K562 (cell line): ENCODE measurements at regions not wholly inside any gene's neighbourhood (a gene's known extent, or its start where the extent isn't known, plus 50 kb on each side); places are given as distances from the start of the nearest gene placed in this dataset.

Experiments
- ATAC-seq: fragments of 200-7000 bp; cut with Tn5 transposase; 3 replicates; pipeline ENCODE4 v1.9.1; 2020; ENCODE audit warnings: moderate library complexity
- BruUV-seq: library from RNA; stranded (reverse); fragments of 400-500 nt; replicated peaks from 2 replicates; lab custom pipeline; 2021; lab: Mats Ljungman, UMichigan
- CTCF ChIA-PET: fragments of 300-600 bp; formaldehyde crosslinking; extraction: SDS; loops from one replicate; lab custom pipeline; 2021; ENCODE audit warnings: low intra/inter-chr PET ratio; lab: Yijun Ruan, JAX
- POLR2A ChIA-PET: fragments of 300-600, 350-650 bp; sonication (Branson Sonifier 250); formaldehyde crosslinking; extraction: SDS; loops from one replicate; lab custom pipeline; 2021; ENCODE audit warnings: antibody characterized with exemption, inconsistent platforms; lab: Yijun Ruan, JAX
- DNase-seq, 4 experiments: peaks; one replicate each; pipeline versions ENCODE4 v3.0.0 to v3.0.0-alpha.2; 2011 to 2018; ENCODE audit warnings: low spot score in 3 of 4, mixed read lengths in 3 of 4; ENCODE audit errors: extremely low read depth in 1 of 4
- FAIRE-seq: peaks from 2 replicates; lab custom pipeline; 2011; peaks lifted over from hg19 to GRCh38; lab: Jason Lieb, UNC
- H2AFZ ChIP-seq: 2 replicates; pipeline ENCODE4 v1.6.0; 2011; ENCODE audit warnings: low read depth, low read length, control low read depth, inconsistent platforms
- H3K27ac ChIP-seq: fragments of 200-600 bp; 3 replicates; pipeline ENCODE4 v1.8.0; 2011; ENCODE audit warnings: low read depth, mild to moderate bottlenecking, control low read depth, inconsistent platforms, low read length, moderate library complexity, mixed read lengths; ENCODE audit errors: extremely low read depth
- H3K27me3 ChIP-seq, 2 experiments: fragments of 300-600 bp in 1 of 2; 2 replicates in 1 of 2; 3 replicates in 1 of 2; pipeline versions ENCODE4 v1.6.0 to v1.8.0; 2011; ENCODE audit warnings: inconsistent platforms in 2 of 2, low read length in 2 of 2, mild to moderate bottlenecking in 1 of 2, mixed read lengths in 1 of 2, moderate library complexity in 1 of 2; ENCODE audit not compliant: control insufficient read depth in 2 of 2, insufficient read depth in 2 of 2
- H3K36me3 ChIP-seq: fragments of 300-600 bp; 3 replicates; pipeline ENCODE4 v1.8.0; 2011; ENCODE audit warnings: mild to moderate bottlenecking, low read length, inconsistent platforms; ENCODE audit not compliant: control insufficient read depth, insufficient read depth
- H3K4me1 ChIP-seq, 2 experiments: fragments of 200-600 bp in 1 of 2; replicated peaks in 1 of 2; 2 replicates in 1 of 2; 3 replicates in 1 of 2; pipeline versions ENCODE4 v1.5.1 to v1.8.0; 2011; ENCODE audit warnings: inconsistent platforms in 2 of 2, low read length in 2 of 2, mild to moderate bottlenecking in 1 of 2, mixed read lengths in 1 of 2, moderate library complexity in 1 of 2; ENCODE audit not compliant: control insufficient read depth in 2 of 2, insufficient read depth in 2 of 2
- H3K4me2 ChIP-seq: 2 replicates; pipeline ENCODE4 v1.6.1; 2011; ENCODE audit warnings: low read length, control low read depth, inconsistent platforms, mixed read lengths; ENCODE audit not compliant: insufficient read depth
- H3K4me3 ChIP-seq: fragments of 200-600 bp; sonication (generic), shearing (Covaris generic); 2 replicates; pipeline ENCODE4 v1.5.1; 2016; ENCODE audit warnings: control low read depth, inconsistent platforms
- H3K79me2 ChIP-seq: fragments of 200-600 bp; 3 replicates; pipeline ENCODE4 v1.8.0; 2011; ENCODE audit warnings: low read length, inconsistent platforms; ENCODE audit not compliant: control insufficient read depth, insufficient read depth
- H3K9ac ChIP-seq, 2 experiments: 2 replicates each; pipeline versions ENCODE4 v1.6.0 to v1.6.1; 2011; ENCODE audit warnings: low read depth in 2 of 2, low read length in 2 of 2, control low read depth in 1 of 2, inconsistent platforms in 1 of 2, mild to moderate bottlenecking in 1 of 2, mixed read lengths in 1 of 2; ENCODE audit not compliant: insufficient read depth in 1 of 2
- H3K9me1 ChIP-seq: one replicate; pipeline ENCODE4 v1.6.0; 2011; ENCODE audit warnings: inconsistent platforms, mild to moderate bottlenecking, low read length, moderate library complexity; ENCODE audit not compliant: control insufficient read depth, insufficient read depth
- H3K9me3 ChIP-seq: replicated peaks from 2 replicates; pipeline ENCODE4 v1.5.1; 2011; ENCODE audit warnings: low read depth, low read length, inconsistent platforms; ENCODE audit not compliant: control insufficient read depth, insufficient read depth
- H4K20me1 ChIP-seq: replicated peaks from 2 replicates; pipeline ENCODE4 v1.6.1; 2011; ENCODE audit warnings: low read length, inconsistent platforms, mixed read lengths; ENCODE audit not compliant: control insufficient read depth, insufficient read depth
- CBFA2T3 ChIP-seq: fragments of 450-650 bp; IDR thresholded peaks from 2 replicates; pipeline ENCODE4 v1.6.1; 2017
- CLOCK ChIP-seq: fragments of 250-450 bp; sonication (Bioruptor Pico); IDR thresholded peaks from 2 replicates; pipeline ENCODE4 v1.4.0; 2020; ENCODE audit warnings: mild to moderate bottlenecking, moderate library complexity, borderline replicate concordance
- EGR1 ChIP-seq: fragments of 450-650 bp; conservative IDR thresholded peaks from 2 replicates; pipeline ENCODE4 v1.6.1; 2017; ENCODE audit warnings: mild to moderate bottlenecking
- MTA1 ChIP-seq: fragments of 450-650 bp; IDR thresholded peaks from 2 replicates; pipeline ENCODE4 v1.6.1; 2017; ENCODE audit warnings: borderline replicate concordance
- NFE2 ChIP-seq: IDR thresholded peaks from 2 replicates; pipeline ENCODE4 v1.6.1; 2014; ENCODE audit warnings: antibody characterized with exemption, low read depth
- POLR2AphosphoS2 ChIP-seq: IDR thresholded peaks from 2 replicates; pipeline ENCODE4 v1.6.1; 2012; ENCODE audit warnings: low read length, improper control_type of control experiment
- SMC3 ChIP-seq: conservative IDR thresholded peaks from 2 replicates; pipeline ENCODE4 v1.6.1; 2011; ENCODE audit warnings: low read depth, low read length, improper control_type of control experiment; ENCODE audit not compliant: insufficient read depth
- SREBF1 ChIP-seq: fragments of 150-350 bp; IDR thresholded peaks from 2 replicates; pipeline ENCODE4 v1.6.1; 2014; ENCODE audit warnings: antibody characterized with exemption, low read depth, low read length, borderline replicate concordance
- TOE1 ChIP-seq, 2 experiments: fragments of 450-650 bp in 1 of 2; sonication (generic) in 1 of 2; formaldehyde crosslinking in 1 of 2; IDR thresholded peaks; 2 replicates each; pipeline versions ENCODE4 v1.7.1 to v1.8.0; 2016 to 2022; ENCODE audit warnings: borderline replicate concordance in 2 of 2, mild to moderate bottlenecking in 2 of 2, antibody characterized with exemption in 1 of 2, inconsistent platforms in 1 of 2, low read depth in 1 of 2, missing genetic modification reagents in 1 of 2, moderate library complexity in 1 of 2
- ZNF316 ChIP-seq: fragments of 450-650 bp; IDR thresholded peaks from 2 replicates; pipeline ENCODE4 v1.6.1; 2016
- ZNF408 ChIP-seq: fragments of 250-450 bp; sonication (Bioruptor Pico); IDR thresholded peaks from 2 replicates; pipeline ENCODE4 v1.4.0; 2020; ENCODE audit warnings: low read depth, mild to moderate bottlenecking, moderate library complexity
- ZNF592 ChIP-seq: fragments of 450-650 bp; IDR thresholded peaks from 2 replicates; pipeline ENCODE4 v1.6.1; 2017; ENCODE audit warnings: antibody characterized with exemption, mild to moderate bottlenecking
- WGBS: fragments of 100-300 bp; shearing (Covaris generic); methylation state at CpG from one replicate; pipeline ENCODE4 v1.1.6; 2016; ENCODE audit warnings: low coverage, mixed read lengths; ENCODE audit not compliant: insufficient coverage; ENCODE audit errors: missing lambda C conversion rate; 5-methylcytosine and 5-hydroxymethylcytosine counted together
- in situ Hi-C: fragments of 300-500 bp; cut with MboI; formaldehyde crosslinking; loops from 4 replicates; pipeline ENCODE4 v1.15.0; 2018; ENCODE audit warnings: inconsistent platforms, mixed read lengths
- intact Hi-C: fragments of 100-400 bp; cut with micrococcal nuclease; formaldehyde crosslinking; loops from 2 replicates; pipeline ENCODE4 v1.14.2; 2022
- TF ChIP-seq, protein P1 (sequence below): sonication (generic); formaldehyde crosslinking; IDR thresholded peaks from 2 replicates; pipeline ENCODE4 v1.8.0; 2022; ENCODE audit warnings: missing genetic modification reagents, mild to moderate bottlenecking, borderline replicate concordance

DNA sequence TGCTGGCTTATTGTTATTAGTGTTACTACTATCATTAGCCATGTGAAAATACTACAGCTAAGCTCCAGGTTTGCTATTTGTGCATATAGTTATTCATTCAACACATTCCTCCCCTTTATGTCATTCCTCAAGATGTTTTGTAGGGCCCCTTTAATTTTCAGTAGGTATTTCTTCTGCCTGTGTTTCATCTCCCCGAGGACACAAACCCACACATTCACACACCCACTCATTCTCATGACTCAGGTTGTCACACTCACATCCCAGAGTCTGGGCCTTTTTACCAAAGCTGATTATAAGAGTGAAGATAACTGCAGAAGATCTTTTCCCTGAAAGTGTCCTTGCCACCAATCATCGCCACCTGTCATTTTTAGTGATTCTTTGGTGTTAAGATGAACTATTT is 68.6 kb upstream of the SPOPL start:
- WGBS = 38% methylated on average over 2 of the region's 2 CpGs
- in situ Hi-C loops (no loop called here), intact Hi-C loops (no loop called here)
- Histone ChIP-seq H3K36me3 (no peaks in the 10 kb centered on the region), H3K4me2 (no peak overlapping the region), H3K4me1 (peaks cover 6 to 23% of the 10 kb centered on the region in 2 experiments; a peak in 2 of 5 replicates), H3K9me3 (no peaks in the 10 kb centered on the region), H3K9me1 (no peaks in the 10 kb centered on the region), H3K79me2 (no peaks in the 10 kb centered on the region), H3K27ac (no peak overlapping the region), H3K9ac (no peak overlapping the region), H3K27me3 (no peaks in the 10 kb centered on the region), H3K4me3 (no peak overlapping the region), H2AFZ (no peak overlapping the region), H4K20me1 (peaks cover 3% of the 10 kb centered on the region; the same call in 1 of the 2 replicates)
- CTCF ChIA-PET = no interaction called here
- ATAC-seq = no peak
- no TSS peak for BruUV-seq
- DNase-seq = peak in 2 of 4 experiments; percentile 34 to 48
- FAIRE-seq = peak; percentile 49
- POLR2A ChIA-PET = no interaction called here
- TF ChIP-seq NFE2 (peak; percentile 24; the same call in 1 of the 2 replicates), TOE1 (IDR thresholded peaks at IDR 0.05; ENCODE audit: borderline replicate concordance) (no peak), TOE1 (CRISPR knock-in tag; IDR thresholded peaks at IDR 0.05; ENCODE audit: borderline replicate concordance, low read depth) (no peak), SMC3 (no peak), ZNF408 (CRISPR knock-in tag) (no peak), POLR2AphosphoS2 (no peak), ZNF592 (no peak), ZNF316 (no peak), SREBF1 (no peak), MTA1 (no peak), EGR1 (peak; percentile 91), CLOCK (CRISPR knock-in tag) (no peak), CBFA2T3 (peak; percentile 30; the same call in 1 of the 2 replicates)
- TF ChIP-seq, protein P1, sequence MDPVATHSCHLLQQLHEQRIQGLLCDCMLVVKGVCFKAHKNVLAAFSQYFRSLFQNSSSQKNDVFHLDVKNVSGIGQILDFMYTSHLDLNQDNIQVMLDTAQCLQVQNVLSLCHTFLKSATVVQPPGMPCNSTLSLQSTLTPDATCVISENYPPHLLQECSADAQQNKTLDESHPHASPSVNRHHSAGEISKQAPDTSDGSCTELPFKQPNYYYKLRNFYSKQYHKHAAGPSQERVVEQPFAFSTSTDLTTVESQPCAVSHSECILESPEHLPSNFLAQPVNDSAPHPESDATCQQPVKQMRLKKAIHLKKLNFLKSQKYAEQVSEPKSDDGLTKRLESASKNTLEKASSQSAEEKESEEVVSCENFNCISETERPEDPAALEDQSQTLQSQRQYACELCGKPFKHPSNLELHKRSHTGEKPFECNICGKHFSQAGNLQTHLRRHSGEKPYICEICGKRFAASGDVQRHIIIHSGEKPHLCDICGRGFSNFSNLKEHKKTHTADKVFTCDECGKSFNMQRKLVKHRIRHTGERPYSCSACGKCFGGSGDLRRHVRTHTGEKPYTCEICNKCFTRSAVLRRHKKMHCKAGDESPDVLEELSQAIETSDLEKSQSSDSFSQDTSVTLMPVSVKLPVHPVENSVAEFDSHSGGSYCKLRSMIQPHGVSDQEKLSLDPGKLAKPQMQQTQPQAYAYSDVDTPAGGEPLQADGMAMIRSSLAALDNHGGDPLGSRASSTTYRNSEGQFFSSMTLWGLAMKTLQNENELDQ (CRISPR knock-in tag) = no peak
